ENCODE measurements at regions not wholly inside any gene's neighbourhood (a gene's known extent, or its start where the extent isn't known, plus 50 kb on each side); places are given as distances from the start of the nearest gene placed in this dataset.

- TF ChIP-seq CTCF (IDR thresholded peaks at IDR 0.05) (peak; percentile 15; the same call in 1 of the 2 replicates), ZFX (IDR thresholded peaks at IDR 0.05; ENCODE audit: borderline replicate concordance) (no peak)
- H3K27ac ChIP-seq, result no peak overlapping the region
These were observed 1941.1 kb upstream of the CDH6 start for GRCh38 chr5:29252390-29252789.

- no peak overlapping the region for H3K27ac ChIP-seq
- TF ChIP-seq ZFX (IDR thresholded peaks at IDR 0.05; ENCODE audit: borderline replicate concordance), result no peak
- no peak for TF ChIP-seq CTCF (IDR thresholded peaks at IDR 0.05)
These were observed 1946.0 kb upstream of the CDH6 start for GRCh38 chr5:29247346-29248028.

- H3K27ac ChIP-seq, result no peak overlapping the region
- TF ChIP-seq ZFX (IDR thresholded peaks at IDR 0.05; ENCODE audit: borderline replicate concordance) (no peak), CTCF (IDR thresholded peaks at IDR 0.05) (no peak)
These were observed 1953.1 kb upstream of the CDH6 start for GRCh38 chr5:29240379-29240778.

GRCh38 chr5:29239606-29240005, 1953.9 kb upstream of the CDH6 start:
- H3K27ac ChIP-seq, result no peak overlapping the region
- TF ChIP-seq ZFX (IDR thresholded peaks at IDR 0.05; ENCODE audit: borderline replicate concordance) (no peak), CTCF (IDR thresholded peaks at IDR 0.05) (no peak)

- no peak for TF ChIP-seq CTCF (IDR thresholded peaks at IDR 0.05)
- TF ChIP-seq ZFX (IDR thresholded peaks at IDR 0.05; ENCODE audit: borderline replicate concordance), result no peak
- no peak overlapping the region for H3K27ac ChIP-seq
These were observed 1955.4 kb upstream of the CDH6 start for GRCh38 chr5:29238115-29238514.

- H3K27ac ChIP-seq, result no peak overlapping the region
- no peak for TF ChIP-seq CTCF (IDR thresholded peaks at IDR 0.05)
- TF ChIP-seq ZFX (IDR thresholded peaks at IDR 0.05; ENCODE audit: borderline replicate concordance), result no peak
These were observed 1962.3 kb upstream of the CDH6 start for GRCh38 chr5:29231154-29231553.

GRCh38 chr5:29230591-29230990, 1962.9 kb upstream of the CDH6 start:
- no peak overlapping the region for H3K27ac ChIP-seq
- no peak for TF ChIP-seq ZFX (IDR thresholded peaks at IDR 0.05; ENCODE audit: borderline replicate concordance)
- no peak for TF ChIP-seq CTCF (IDR thresholded peaks at IDR 0.05)
